Heart left ventricle (tissue), 13 donors: ENCODE measurements at regions not wholly inside any gene's neighbourhood (a gene's known extent, or its start where the extent isn't known, plus 50 kb on each side); places are given as distances from the start of the nearest gene placed in this dataset.

Source experiments
- POLR2A ChIP-seq, 2 donors: fragments of 450-650 bp; IDR thresholded peaks; one replicate each; pipeline ENCODE4 v1.6.1; 2017; ENCODE audit warnings: antibody characterized with exemption in 2 of 2, mild to moderate bottlenecking in 2 of 2, moderate library complexity in 2 of 2
- TF ChIP-seq, protein P1 (sequence below), 12 donors: fragments of 200-600 bp; sonication (generic) in 4 of 12; IDR thresholded peaks; one replicate each; pipeline versions ENCODE4 v1.5.0 to v1.8.0; 2018 to 2022; ENCODE audit warnings: antibody characterized with exemption in 12 of 12, mild to moderate bottlenecking in 5 of 12
- donor health status: ischemic (EF 13 %, LVEDD 7.1; RV severe dilation, severe dysfunction).
- donor health status: DM: no; HTN: yes; CAD: no.
- donor health status: DM: no; HTN: no; CAD: no.
- donor health status: ischemic (EF 25% LVEDD 6.9; RV normal size, moderate dysfunction).
- donor health status: ischemic (EF 25% LVEDD 5.7; RV mildly dilated, moderate dysfunction).
- donor health status: ischemic (EF 35%, LVEDD 5.7; RV mildly dilated, moderate dysfunction).
- donor health status: nonischemic (EF 11% LVEDD 7.7; RV severe dilation, severe dysfunction).
- donor health status: DM: yes; HTN: yes; CAD: no.
- donor health status: PGD.
- donor health status: ischemic (EF 29% LVEDD 5.4; RV normal size, mild dysfunction).
- donor health status: nonischemic (EF 23%, LVEDD 6.1; RV moderate dilation, normal function).

DNA sequence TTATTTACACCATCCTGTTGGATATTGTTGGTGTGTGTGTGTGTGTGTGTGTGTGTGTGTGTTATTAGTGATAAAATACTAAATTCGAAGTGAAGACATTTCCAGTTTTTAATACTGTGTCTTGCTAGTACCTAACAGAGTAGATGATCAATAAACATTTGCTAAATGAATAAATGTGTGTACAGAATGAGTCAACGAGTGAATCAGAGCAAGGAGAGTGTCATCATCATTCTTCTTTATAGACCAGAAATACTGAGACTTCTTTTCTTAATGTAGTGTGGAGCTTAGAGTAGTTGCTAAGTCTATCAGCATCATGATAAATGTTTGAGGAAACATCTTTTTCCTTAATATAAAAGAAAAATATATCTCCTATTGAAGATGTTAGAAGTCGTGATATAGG lies 169.7 kb upstream of the SATB2 start:
- TF ChIP-seq, protein P1, sequence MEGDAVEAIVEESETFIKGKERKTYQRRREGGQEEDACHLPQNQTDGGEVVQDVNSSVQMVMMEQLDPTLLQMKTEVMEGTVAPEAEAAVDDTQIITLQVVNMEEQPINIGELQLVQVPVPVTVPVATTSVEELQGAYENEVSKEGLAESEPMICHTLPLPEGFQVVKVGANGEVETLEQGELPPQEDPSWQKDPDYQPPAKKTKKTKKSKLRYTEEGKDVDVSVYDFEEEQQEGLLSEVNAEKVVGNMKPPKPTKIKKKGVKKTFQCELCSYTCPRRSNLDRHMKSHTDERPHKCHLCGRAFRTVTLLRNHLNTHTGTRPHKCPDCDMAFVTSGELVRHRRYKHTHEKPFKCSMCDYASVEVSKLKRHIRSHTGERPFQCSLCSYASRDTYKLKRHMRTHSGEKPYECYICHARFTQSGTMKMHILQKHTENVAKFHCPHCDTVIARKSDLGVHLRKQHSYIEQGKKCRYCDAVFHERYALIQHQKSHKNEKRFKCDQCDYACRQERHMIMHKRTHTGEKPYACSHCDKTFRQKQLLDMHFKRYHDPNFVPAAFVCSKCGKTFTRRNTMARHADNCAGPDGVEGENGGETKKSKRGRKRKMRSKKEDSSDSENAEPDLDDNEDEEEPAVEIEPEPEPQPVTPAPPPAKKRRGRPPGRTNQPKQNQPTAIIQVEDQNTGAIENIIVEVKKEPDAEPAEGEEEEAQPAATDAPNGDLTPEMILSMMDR (IDR thresholded peaks at IDR 0.05) = no peak
- TF ChIP-seq POLR2A (IDR thresholded peaks at IDR 0.05) = no peak
